ENCODE measurements at regions not wholly inside any gene's neighbourhood (a gene's known extent, or its start where the extent isn't known, plus 50 kb on each side); places are given as distances from the start of the nearest gene placed in this dataset.

GRCh38 chrX:40205471-40205870 is 107.7 kb upstream of the BCOR start:
- TF ChIP-seq, protein P1, sequence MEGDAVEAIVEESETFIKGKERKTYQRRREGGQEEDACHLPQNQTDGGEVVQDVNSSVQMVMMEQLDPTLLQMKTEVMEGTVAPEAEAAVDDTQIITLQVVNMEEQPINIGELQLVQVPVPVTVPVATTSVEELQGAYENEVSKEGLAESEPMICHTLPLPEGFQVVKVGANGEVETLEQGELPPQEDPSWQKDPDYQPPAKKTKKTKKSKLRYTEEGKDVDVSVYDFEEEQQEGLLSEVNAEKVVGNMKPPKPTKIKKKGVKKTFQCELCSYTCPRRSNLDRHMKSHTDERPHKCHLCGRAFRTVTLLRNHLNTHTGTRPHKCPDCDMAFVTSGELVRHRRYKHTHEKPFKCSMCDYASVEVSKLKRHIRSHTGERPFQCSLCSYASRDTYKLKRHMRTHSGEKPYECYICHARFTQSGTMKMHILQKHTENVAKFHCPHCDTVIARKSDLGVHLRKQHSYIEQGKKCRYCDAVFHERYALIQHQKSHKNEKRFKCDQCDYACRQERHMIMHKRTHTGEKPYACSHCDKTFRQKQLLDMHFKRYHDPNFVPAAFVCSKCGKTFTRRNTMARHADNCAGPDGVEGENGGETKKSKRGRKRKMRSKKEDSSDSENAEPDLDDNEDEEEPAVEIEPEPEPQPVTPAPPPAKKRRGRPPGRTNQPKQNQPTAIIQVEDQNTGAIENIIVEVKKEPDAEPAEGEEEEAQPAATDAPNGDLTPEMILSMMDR (IDR thresholded peaks at IDR 0.05; ENCODE audit: insufficient read depth, low read length) = no peak
- no peak for TF ChIP-seq POLR2AphosphoS5 (IDR thresholded peaks at IDR 0.05; ENCODE audit: low read depth)
- TF ChIP-seq GABPA (IDR thresholded peaks at IDR 0.05; ENCODE audit: low read depth) = no peak
- TF ChIP-seq REST (IDR thresholded peaks at IDR 0.05; ENCODE audit: insufficient replicate concordance, low read depth) = no peak
- no peak for TF ChIP-seq SPI1 (IDR thresholded peaks at IDR 0.05; ENCODE audit: borderline replicate concordance, low read depth)

DNA sequence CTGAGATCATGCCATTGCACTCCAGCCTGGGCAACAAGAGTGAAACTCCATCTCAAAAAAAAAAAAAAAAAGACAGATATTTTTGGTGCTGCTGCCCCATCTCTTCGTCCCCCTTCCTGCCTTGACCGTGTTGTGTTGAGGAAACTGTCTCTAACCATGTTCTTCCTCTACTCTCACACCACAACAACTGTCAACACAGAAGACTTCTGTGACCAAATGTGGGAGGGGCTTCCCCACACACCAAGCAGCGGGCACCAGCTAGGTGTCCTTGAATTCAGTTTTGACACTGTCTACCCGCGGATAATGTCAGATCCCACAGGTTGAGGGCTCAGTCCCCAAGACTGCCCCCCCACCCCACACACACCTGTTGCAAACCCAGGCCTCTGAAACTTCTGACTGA is 104.7 kb upstream of the BCOR start:
- Histone ChIP-seq H3K27me3 (ENCODE audit: insufficient read depth, poor library complexity, severe bottlenecking) (no peaks in the 10 kb centered on the region), H3K27ac (replicated peaks) (no peak overlapping the region; the same call in 1 of the 2 replicates), H3K4me3 (replicated peaks; ENCODE audit: insufficient read depth, low read length) (no peak overlapping the region)

More at GRCh38 chrX:40205471-40205870, 107.7 kb upstream of the BCOR start:
- no peak overlapping the region for H3K4me3 ChIP-seq (replicated peaks; ENCODE audit: insufficient read depth, low read length)
- no peak overlapping the region for H3K27ac ChIP-seq (replicated peaks)
- H3K27me3 ChIP-seq (ENCODE audit: insufficient read depth, poor library complexity, severe bottlenecking) = no peaks in the 10 kb centered on the region
- DNase-seq (ENCODE audit: low read depth in 1 of 2, low spot score in 1 of 2) = peak in 1 of 2 experiments; percentile 5

DNA sequence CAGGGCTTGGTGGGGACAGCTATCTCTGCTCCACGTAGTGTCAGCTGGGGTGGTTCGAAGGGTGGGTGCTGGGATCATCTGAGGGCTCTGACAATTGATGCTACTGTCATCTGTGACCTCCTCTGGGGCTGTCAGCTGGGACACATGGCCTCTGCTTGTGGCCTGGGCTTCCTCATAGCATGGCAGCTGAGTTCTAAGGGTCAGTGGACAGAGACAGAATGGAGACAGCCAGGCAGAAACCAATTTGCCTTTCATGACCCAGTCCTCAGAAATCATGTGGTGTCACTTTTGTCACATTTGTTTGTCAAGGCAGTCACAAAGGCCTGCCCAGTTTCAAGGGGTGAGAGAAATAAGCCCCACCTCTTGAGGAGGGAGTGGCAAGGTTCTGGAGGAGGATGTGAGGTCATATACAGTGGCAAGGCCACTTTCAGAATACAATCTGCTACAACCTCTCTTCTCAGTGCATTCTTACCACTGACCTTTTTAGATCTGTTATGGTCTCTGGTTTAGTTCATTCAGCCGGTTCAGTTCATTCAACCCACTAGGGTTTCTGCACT is 103.6 kb upstream of the BCOR start:
- no peak for DNase-seq (ENCODE audit: low read depth in 1 of 2, low spot score in 1 of 2)
- H3K27me3 ChIP-seq (ENCODE audit: insufficient read depth, poor library complexity, severe bottlenecking) = no peaks in the 10 kb centered on the region
- no peak for TF ChIP-seq POLR2AphosphoS5 (IDR thresholded peaks at IDR 0.05; ENCODE audit: low read depth)
- TF ChIP-seq, protein P1 (IDR thresholded peaks at IDR 0.05; ENCODE audit: insufficient read depth, low read length) = no peak
- no peak for TF ChIP-seq SPI1 (IDR thresholded peaks at IDR 0.05; ENCODE audit: borderline replicate concordance, low read depth)
- TF ChIP-seq GABPA (IDR thresholded peaks at IDR 0.05; ENCODE audit: low read depth) = no peak
- TF ChIP-seq REST (IDR thresholded peaks at IDR 0.05; ENCODE audit: insufficient replicate concordance, low read depth) = no peak
- H3K4me3 ChIP-seq (replicated peaks; ENCODE audit: insufficient read depth, low read length) = no peak overlapping the region
- no peak overlapping the region for H3K27ac ChIP-seq (replicated peaks)

More for the DNA sequence above, 104.7 kb upstream of the BCOR start:
- no peak for TF ChIP-seq SPI1 (IDR thresholded peaks at IDR 0.05; ENCODE audit: borderline replicate concordance, low read depth)
- no peak for TF ChIP-seq POLR2AphosphoS5 (IDR thresholded peaks at IDR 0.05; ENCODE audit: low read depth)
- no peak for TF ChIP-seq REST (IDR thresholded peaks at IDR 0.05; ENCODE audit: insufficient replicate concordance, low read depth)
- TF ChIP-seq GABPA (IDR thresholded peaks at IDR 0.05; ENCODE audit: low read depth) = no peak
- TF ChIP-seq, protein P1 (IDR thresholded peaks at IDR 0.05; ENCODE audit: insufficient read depth, low read length) = no peak
- DNase-seq (ENCODE audit: low read depth in 1 of 2, low spot score in 1 of 2) = peak in 1 of 2 experiments; percentile 60
